ENCODE measurements at regions not wholly inside any gene's neighbourhood (a gene's known extent, or its start where the extent isn't known, plus 50 kb on each side); places are given as distances from the start of the nearest gene placed in this dataset.

- no peaks in the 10 kb centered on the region for H3K9me3 ChIP-seq
- H3K27ac ChIP-seq: no peak overlapping the region
- no peaks in the 10 kb centered on the region for H3K27me3 ChIP-seq
- TF ChIP-seq EP300 (IDR thresholded peaks at IDR 0.05) (no peak), CTCF (IDR thresholded peaks at IDR 0.05) (no peak), POLR2A (IDR thresholded peaks at IDR 0.05) (no peak), POLR2AphosphoS5 (IDR thresholded peaks at IDR 0.05) (no peak)
- ATAC-seq (ENCODE audit: low FRiP score in 2 of 2) (peak in 1 of 2 donors; percentile 6), DNase-seq (peak in 1 of 2 donors; percentile 37)
- H3K4me3 ChIP-seq: no peak overlapping the region
- WGBS, 2 donors: 51 to 65% methylated on average over 10 of the region's 10 CpGs
- H3K36me3 ChIP-seq: no peaks in the 10 kb centered on the region
- H3K4me1 ChIP-seq: no peaks in the 10 kb centered on the region
These were observed 548.2 kb downstream of the PTPRU start for GRCh38 chr1:29784276-29785136.

GRCh38 chr1:29783508-29784275 lies 547.4 kb downstream of the PTPRU start:
- H3K4me3 ChIP-seq: no peak overlapping the region
- H3K9me3 ChIP-seq: no peaks in the 10 kb centered on the region
- ATAC-seq (ENCODE audit: low FRiP score in 2 of 2): no peak
- no peak overlapping the region for H3K27ac ChIP-seq
- H3K27me3 ChIP-seq: no peaks in the 10 kb centered on the region
- H3K36me3 ChIP-seq: no peaks in the 10 kb centered on the region
- 74 to 77% methylated on average over 11 to 15 of the region's 17 CpGs for WGBS, 2 donors
- H3K4me1 ChIP-seq: no peaks in the 10 kb centered on the region
- TF ChIP-seq POLR2AphosphoS5 (IDR thresholded peaks at IDR 0.05) (no peak), EP300 (IDR thresholded peaks at IDR 0.05) (no peak), POLR2A (IDR thresholded peaks at IDR 0.05) (no peak), CTCF (IDR thresholded peaks at IDR 0.05) (no peak)
- DNase-seq: peak in 1 of 2 donors; percentile 35

- Histone ChIP-seq H3K9me3 (no peaks in the 10 kb centered on the region), H3K36me3 (no peaks in the 10 kb centered on the region), H3K27me3 (no peaks in the 10 kb centered on the region), H3K4me1 (no peaks in the 10 kb centered on the region), H3K27ac (no peak overlapping the region), H3K4me3 (no peak overlapping the region)
- TF ChIP-seq CTCF (IDR thresholded peaks at IDR 0.05): no peak
- no peak for TF ChIP-seq POLR2AphosphoS5 (IDR thresholded peaks at IDR 0.05)
- TF ChIP-seq POLR2A (IDR thresholded peaks at IDR 0.05): no peak
- TF ChIP-seq EP300 (IDR thresholded peaks at IDR 0.05): no peak
- WGBS, 2 donors: 67 to 74% methylated on average over 6 of the region's 6 CpGs
- no peak for DNase-seq
- ATAC-seq (ENCODE audit: low FRiP score in 2 of 2): no peak
These were observed 546.7 kb downstream of the PTPRU start for GRCh38 chr1:29782846-29783507.

- Histone ChIP-seq H3K4me1 (no peaks in the 10 kb centered on the region), H3K27me3 (no peaks in the 10 kb centered on the region), H3K4me3 (no peak overlapping the region), H3K27ac (no peak overlapping the region), H3K36me3 (no peaks in the 10 kb centered on the region), H3K9me3 (peaks cover 0 to 8% (median 3%) of the 10 kb centered on the region in 4 donors)
- ATAC-seq (ENCODE audit: low FRiP score in 2 of 2) (no peak), DNase-seq (no peak)
- WGBS, 2 donors: 81 to 86% methylated on average over 5 of the region's 5 CpGs
- no peak for TF ChIP-seq POLR2A (IDR thresholded peaks at IDR 0.05)
- no peak for TF ChIP-seq POLR2AphosphoS5 (IDR thresholded peaks at IDR 0.05)
- TF ChIP-seq CTCF (IDR thresholded peaks at IDR 0.05): no peak
- no peak for TF ChIP-seq EP300 (IDR thresholded peaks at IDR 0.05)
These were observed 542.8 kb downstream of the PTPRU start for GRCh38 chr1:29779146-29779545.

Data from upper lobe of left lung (tissue), 6 donors.